Karpas-422 (cell line): ENCODE measurements at regions not wholly inside any gene's neighbourhood (a gene's known extent, or its start where the extent isn't known, plus 50 kb on each side); places are given as distances from the start of the nearest gene placed in this dataset.

ENCODE experiments used
- DNase-seq: peaks from one replicate; pipeline ENCODE4 v3.0.0-alpha.2; 2015
- H2AFZ ChIP-seq: fragments of 200-600 bp; sonication (generic); 2 replicates; pipeline ENCODE4 v1.6.1; 2014; ENCODE audit warnings: antibody characterized with exemption, low read length, mixed read lengths
- H3K27ac ChIP-seq: fragments of 200-600 bp; sonication (generic); 2 replicates; pipeline ENCODE4 v1.5.1; 2014; ENCODE audit warnings: mild to moderate bottlenecking, low read length, moderate library complexity
- H3K27me3 ChIP-seq: fragments of 200-600 bp; sonication (generic); 2 replicates; pipeline ENCODE4 v1.6.1; 2014; ENCODE audit warnings: low read length, mixed read lengths
- H3K36me3 ChIP-seq: fragments of 200-600 bp; sonication (generic); 2 replicates; pipeline ENCODE4 v1.6.1; 2014; ENCODE audit warnings: low read length, mixed read lengths; ENCODE audit not compliant: insufficient read depth
- H3K4me1 ChIP-seq: fragments of 200-600 bp; sonication (generic); 2 replicates; pipeline ENCODE4 v1.6.1; 2014; ENCODE audit warnings: mild to moderate bottlenecking, low read length, mixed read lengths
- H3K4me2 ChIP-seq: fragments of 200-600 bp; sonication (generic); 2 replicates; pipeline ENCODE4 v1.6.1; 2014; ENCODE audit warnings: low read length, low read depth, mild to moderate bottlenecking; ENCODE audit not compliant: poor library complexity, severe bottlenecking
- H3K4me3 ChIP-seq: fragments of 200-600 bp; sonication (generic); 2 replicates; pipeline ENCODE4 v1.5.1; 2014; ENCODE audit warnings: mild to moderate bottlenecking, antibody characterized with exemption, low read length, mixed read lengths
- H3K79me2 ChIP-seq: fragments of 200-600 bp; sonication (generic); 2 replicates; pipeline ENCODE4 v1.6.1; 2014; ENCODE audit warnings: mild to moderate bottlenecking, low read length, mixed read lengths
- H3K9ac ChIP-seq: fragments of 200-600 bp; sonication (generic); 2 replicates; pipeline ENCODE4 v1.6.0; 2014; ENCODE audit warnings: low read length
- H3K9me2 ChIP-seq: fragments of 200-600 bp; sonication (generic), shearing (Covaris generic); replicated peaks from 2 replicates; pipeline ENCODE4 v1.6.0; 2014; ENCODE audit warnings: mild to moderate bottlenecking, low read length, moderate library complexity; ENCODE audit not compliant: insufficient read depth
- H3K9me3 ChIP-seq: fragments of 300-700, 200-600 bp; sonication (generic); 2 replicates; pipeline ENCODE4 v1.6.1; 2014; ENCODE audit warnings: low read length, mixed read lengths
- H4K20me1 ChIP-seq: fragments of 200-600 bp; sonication (generic); 2 replicates; pipeline ENCODE4 v1.6.1; 2014; ENCODE audit warnings: mild to moderate bottlenecking, antibody characterized with exemption, low read length, low read depth; ENCODE audit not compliant: insufficient read depth

GRCh38 chr6:88361754-88362153 is 195.6 kb upstream of the CNR1 start:
- Histone ChIP-seq H3K4me2 (no peak overlapping the region), H3K79me2 (no peaks in the 10 kb centered on the region), H3K9ac (no peak overlapping the region), H3K4me1 (no peaks in the 10 kb centered on the region), H3K9me2 (no peaks in the 10 kb centered on the region), H2AFZ (no peak overlapping the region), H3K27ac (no peak overlapping the region), H3K4me3 (no peak overlapping the region), H3K27me3 (no peaks in the 10 kb centered on the region), H4K20me1 (no peaks in the 10 kb centered on the region), H3K9me3 (no peaks in the 10 kb centered on the region), H3K36me3 (no peaks in the 10 kb centered on the region)
- no peak for DNase-seq

GRCh38 chr6:88361298-88361697 is 195.2 kb upstream of the CNR1 start:
- H3K27ac ChIP-seq: no peak overlapping the region
- H3K9ac ChIP-seq: no peak overlapping the region
- DNase-seq: no peak
- H3K4me2 ChIP-seq: no peak overlapping the region
- no peaks in the 10 kb centered on the region for H3K9me3 ChIP-seq
- H3K4me3 ChIP-seq: no peak overlapping the region
- H3K36me3 ChIP-seq: no peaks in the 10 kb centered on the region
- H3K27me3 ChIP-seq: no peaks in the 10 kb centered on the region
- no peak overlapping the region for H2AFZ ChIP-seq
- H3K79me2 ChIP-seq: no peaks in the 10 kb centered on the region
- no peaks in the 10 kb centered on the region for H4K20me1 ChIP-seq
- H3K4me1 ChIP-seq: no peaks in the 10 kb centered on the region
- H3K9me2 ChIP-seq: no peaks in the 10 kb centered on the region

GRCh38 chr6:88360203-88360797 is 194.2 kb upstream of the CNR1 start:
- H3K9me2 ChIP-seq: no peaks in the 10 kb centered on the region
- H3K9me3 ChIP-seq: no peaks in the 10 kb centered on the region
- no peak overlapping the region for H3K9ac ChIP-seq
- H3K4me2 ChIP-seq: no peak overlapping the region
- H3K36me3 ChIP-seq: no peaks in the 10 kb centered on the region
- DNase-seq: no peak
- H3K79me2 ChIP-seq: no peaks in the 10 kb centered on the region
- no peaks in the 10 kb centered on the region for H3K4me1 ChIP-seq
- no peak overlapping the region for H3K27ac ChIP-seq
- H2AFZ ChIP-seq: no peak overlapping the region
- no peak overlapping the region for H3K4me3 ChIP-seq
- H4K20me1 ChIP-seq: no peaks in the 10 kb centered on the region
- no peaks in the 10 kb centered on the region for H3K27me3 ChIP-seq

- Histone ChIP-seq H3K9me2 (no peaks in the 10 kb centered on the region), H3K27ac (no peak overlapping the region), H3K4me1 (no peaks in the 10 kb centered on the region), H3K4me3 (no peak overlapping the region), H4K20me1 (no peaks in the 10 kb centered on the region), H3K79me2 (no peaks in the 10 kb centered on the region), H3K27me3 (no peaks in the 10 kb centered on the region), H3K9ac (no peak overlapping the region), H3K36me3 (no peaks in the 10 kb centered on the region), H3K4me2 (no peak overlapping the region), H2AFZ (no peak overlapping the region), H3K9me3 (no peaks in the 10 kb centered on the region)
- no peak for DNase-seq
These were observed 193.5 kb upstream of the CNR1 start for GRCh38 chr6:88359530-88360202.

- Histone ChIP-seq H3K27me3 (no peaks in the 10 kb centered on the region), H3K4me2 (no peak overlapping the region), H2AFZ (no peak overlapping the region), H3K79me2 (no peaks in the 10 kb centered on the region), H3K36me3 (no peaks in the 10 kb centered on the region), H3K4me1 (no peaks in the 10 kb centered on the region), H3K9me2 (no peaks in the 10 kb centered on the region), H3K9me3 (no peaks in the 10 kb centered on the region), H3K27ac (no peak overlapping the region), H3K4me3 (no peak overlapping the region), H3K9ac (no peak overlapping the region), H4K20me1 (no peaks in the 10 kb centered on the region)
- no peak for DNase-seq
These were observed 192.7 kb upstream of the CNR1 start for GRCh38 chr6:88358846-88359245.

GRCh38 chr6:88349511-88349910 is 183.4 kb upstream of the CNR1 start:
- Histone ChIP-seq H3K79me2 (no peaks in the 10 kb centered on the region), H3K9ac (no peak overlapping the region), H4K20me1 (no peaks in the 10 kb centered on the region), H3K27me3 (no peaks in the 10 kb centered on the region), H3K4me1 (no peaks in the 10 kb centered on the region), H3K4me3 (no peak overlapping the region), H3K36me3 (no peaks in the 10 kb centered on the region), H3K9me2 (no peaks in the 10 kb centered on the region), H3K27ac (no peak overlapping the region), H3K9me3 (no peaks in the 10 kb centered on the region), H3K4me2 (no peak overlapping the region), H2AFZ (no peak overlapping the region)
- no peak for DNase-seq

GRCh38 chr6:88342336-88342735 is 176.2 kb upstream of the CNR1 start:
- Histone ChIP-seq H3K27ac (no peak overlapping the region), H3K27me3 (no peaks in the 10 kb centered on the region), H3K36me3 (no peaks in the 10 kb centered on the region), H3K9me3 (no peaks in the 10 kb centered on the region), H3K79me2 (no peaks in the 10 kb centered on the region), H3K9ac (no peak overlapping the region), H3K4me1 (no peaks in the 10 kb centered on the region), H4K20me1 (no peaks in the 10 kb centered on the region), H3K9me2 (no peaks in the 10 kb centered on the region), H2AFZ (no peak overlapping the region), H3K4me3 (no peak overlapping the region), H3K4me2 (no peak overlapping the region)
- DNase-seq: no peak

- H3K9me3 ChIP-seq: no peaks in the 10 kb centered on the region
- no peak overlapping the region for H3K4me2 ChIP-seq
- no peaks in the 10 kb centered on the region for H3K9me2 ChIP-seq
- H4K20me1 ChIP-seq: no peaks in the 10 kb centered on the region
- no peaks in the 10 kb centered on the region for H3K36me3 ChIP-seq
- no peak overlapping the region for H3K27ac ChIP-seq
- H3K9ac ChIP-seq: no peak overlapping the region
- no peak overlapping the region for H2AFZ ChIP-seq
- no peaks in the 10 kb centered on the region for H3K4me1 ChIP-seq
- H3K27me3 ChIP-seq: no peaks in the 10 kb centered on the region
- no peak for DNase-seq
- no peaks in the 10 kb centered on the region for H3K79me2 ChIP-seq
- H3K4me3 ChIP-seq: no peak overlapping the region
These were observed 173.6 kb upstream of the CNR1 start for GRCh38 chr6:88339761-88340160.
